ENCODE measurements at regions not wholly inside any gene's neighbourhood (a gene's known extent, or its start where the extent isn't known, plus 50 kb on each side); places are given as distances from the start of the nearest gene placed in this dataset.

GRCh38 chr22:27462190-27462589, 339.4 kb downstream of the MN1 start (continued):
- TF ChIP-seq, protein P1, sequence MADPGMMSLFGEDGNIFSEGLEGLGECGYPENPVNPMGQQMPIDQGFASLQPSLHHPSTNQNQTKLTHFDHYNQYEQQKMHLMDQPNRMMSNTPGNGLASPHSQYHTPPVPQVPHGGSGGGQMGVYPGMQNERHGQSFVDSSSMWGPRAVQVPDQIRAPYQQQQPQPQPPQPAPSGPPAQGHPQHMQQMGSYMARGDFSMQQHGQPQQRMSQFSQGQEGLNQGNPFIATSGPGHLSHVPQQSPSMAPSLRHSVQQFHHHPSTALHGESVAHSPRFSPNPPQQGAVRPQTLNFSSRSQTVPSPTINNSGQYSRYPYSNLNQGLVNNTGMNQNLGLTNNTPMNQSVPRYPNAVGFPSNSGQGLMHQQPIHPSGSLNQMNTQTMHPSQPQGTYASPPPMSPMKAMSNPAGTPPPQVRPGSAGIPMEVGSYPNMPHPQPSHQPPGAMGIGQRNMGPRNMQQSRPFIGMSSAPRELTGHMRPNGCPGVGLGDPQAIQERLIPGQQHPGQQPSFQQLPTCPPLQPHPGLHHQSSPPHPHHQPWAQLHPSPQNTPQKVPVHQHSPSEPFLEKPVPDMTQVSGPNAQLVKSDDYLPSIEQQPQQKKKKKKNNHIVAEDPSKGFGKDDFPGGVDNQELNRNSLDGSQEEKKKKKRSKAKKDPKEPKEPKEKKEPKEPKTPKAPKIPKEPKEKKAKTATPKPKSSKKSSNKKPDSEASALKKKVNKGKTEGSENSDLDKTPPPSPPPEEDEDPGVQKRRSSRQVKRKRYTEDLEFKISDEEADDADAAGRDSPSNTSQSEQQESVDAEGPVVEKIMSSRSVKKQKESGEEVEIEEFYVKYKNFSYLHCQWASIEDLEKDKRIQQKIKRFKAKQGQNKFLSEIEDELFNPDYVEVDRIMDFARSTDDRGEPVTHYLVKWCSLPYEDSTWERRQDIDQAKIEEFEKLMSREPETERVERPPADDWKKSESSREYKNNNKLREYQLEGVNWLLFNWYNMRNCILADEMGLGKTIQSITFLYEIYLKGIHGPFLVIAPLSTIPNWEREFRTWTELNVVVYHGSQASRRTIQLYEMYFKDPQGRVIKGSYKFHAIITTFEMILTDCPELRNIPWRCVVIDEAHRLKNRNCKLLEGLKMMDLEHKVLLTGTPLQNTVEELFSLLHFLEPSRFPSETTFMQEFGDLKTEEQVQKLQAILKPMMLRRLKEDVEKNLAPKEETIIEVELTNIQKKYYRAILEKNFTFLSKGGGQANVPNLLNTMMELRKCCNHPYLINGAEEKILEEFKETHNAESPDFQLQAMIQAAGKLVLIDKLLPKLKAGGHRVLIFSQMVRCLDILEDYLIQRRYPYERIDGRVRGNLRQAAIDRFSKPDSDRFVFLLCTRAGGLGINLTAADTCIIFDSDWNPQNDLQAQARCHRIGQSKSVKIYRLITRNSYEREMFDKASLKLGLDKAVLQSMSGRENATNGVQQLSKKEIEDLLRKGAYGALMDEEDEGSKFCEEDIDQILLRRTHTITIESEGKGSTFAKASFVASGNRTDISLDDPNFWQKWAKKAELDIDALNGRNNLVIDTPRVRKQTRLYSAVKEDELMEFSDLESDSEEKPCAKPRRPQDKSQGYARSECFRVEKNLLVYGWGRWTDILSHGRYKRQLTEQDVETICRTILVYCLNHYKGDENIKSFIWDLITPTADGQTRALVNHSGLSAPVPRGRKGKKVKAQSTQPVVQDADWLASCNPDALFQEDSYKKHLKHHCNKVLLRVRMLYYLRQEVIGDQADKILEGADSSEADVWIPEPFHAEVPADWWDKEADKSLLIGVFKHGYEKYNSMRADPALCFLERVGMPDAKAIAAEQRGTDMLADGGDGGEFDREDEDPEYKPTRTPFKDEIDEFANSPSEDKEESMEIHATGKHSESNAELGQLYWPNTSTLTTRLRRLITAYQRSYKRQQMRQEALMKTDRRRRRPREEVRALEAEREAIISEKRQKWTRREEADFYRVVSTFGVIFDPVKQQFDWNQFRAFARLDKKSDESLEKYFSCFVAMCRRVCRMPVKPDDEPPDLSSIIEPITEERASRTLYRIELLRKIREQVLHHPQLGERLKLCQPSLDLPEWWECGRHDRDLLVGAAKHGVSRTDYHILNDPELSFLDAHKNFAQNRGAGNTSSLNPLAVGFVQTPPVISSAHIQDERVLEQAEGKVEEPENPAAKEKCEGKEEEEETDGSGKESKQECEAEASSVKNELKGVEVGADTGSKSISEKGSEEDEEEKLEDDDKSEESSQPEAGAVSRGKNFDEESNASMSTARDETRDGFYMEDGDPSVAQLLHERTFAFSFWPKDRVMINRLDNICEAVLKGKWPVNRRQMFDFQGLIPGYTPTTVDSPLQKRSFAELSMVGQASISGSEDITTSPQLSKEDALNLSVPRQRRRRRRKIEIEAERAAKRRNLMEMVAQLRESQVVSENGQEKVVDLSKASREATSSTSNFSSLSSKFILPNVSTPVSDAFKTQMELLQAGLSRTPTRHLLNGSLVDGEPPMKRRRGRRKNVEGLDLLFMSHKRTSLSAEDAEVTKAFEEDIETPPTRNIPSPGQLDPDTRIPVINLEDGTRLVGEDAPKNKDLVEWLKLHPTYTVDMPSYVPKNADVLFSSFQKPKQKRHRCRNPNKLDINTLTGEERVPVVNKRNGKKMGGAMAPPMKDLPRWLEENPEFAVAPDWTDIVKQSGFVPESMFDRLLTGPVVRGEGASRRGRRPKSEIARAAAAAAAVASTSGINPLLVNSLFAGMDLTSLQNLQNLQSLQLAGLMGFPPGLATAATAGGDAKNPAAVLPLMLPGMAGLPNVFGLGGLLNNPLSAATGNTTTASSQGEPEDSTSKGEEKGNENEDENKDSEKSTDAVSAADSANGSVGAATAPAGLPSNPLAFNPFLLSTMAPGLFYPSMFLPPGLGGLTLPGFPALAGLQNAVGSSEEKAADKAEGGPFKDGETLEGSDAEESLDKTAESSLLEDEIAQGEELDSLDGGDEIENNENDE (IDR thresholded peaks at IDR 0.05; ENCODE audit: insufficient replicate concordance, low read length): no peak
- no peak for TF ChIP-seq TCF12 (IDR thresholded peaks at IDR 0.05; ENCODE audit: low read depth, low read length)
- no peak for TF ChIP-seq NRF1 (IDR thresholded peaks at IDR 0.05; ENCODE audit: low read depth, low read length)
- no peak for TF ChIP-seq POLR2A (IDR thresholded peaks at IDR 0.05; ENCODE audit: control extremely low read depth in 1 of 2, low read depth in 2 of 2, low read length in 2 of 2)
- TF ChIP-seq CHD2 (IDR thresholded peaks at IDR 0.05; ENCODE audit: low read length): no peak
- no peak for TF ChIP-seq TBP (IDR thresholded peaks at IDR 0.05; ENCODE audit: low read depth, low read length)
- TF ChIP-seq PHF8 (conservative IDR thresholded peaks at IDR 0.05; ENCODE audit: low read depth, low read length): no peak

Data from H1 (cell line).